SH-SY5Y (cell line): ENCODE measurements at regions not wholly inside any gene's neighbourhood (a gene's known extent, or its start where the extent isn't known, plus 50 kb on each side); places are given as distances from the start of the nearest gene placed in this dataset.

Source experiments
- GATA2 ChIP-seq: IDR thresholded peaks from 2 replicates; pipeline ENCODE4 v1.6.1; 2011; ENCODE audit warnings: mild to moderate bottlenecking, low read depth, low read length
- GATA3 ChIP-seq: IDR thresholded peaks from 2 replicates; pipeline ENCODE4 v1.6.1; 2011; ENCODE audit warnings: low read depth, mild to moderate bottlenecking, low read length, moderate library complexity

DNA sequence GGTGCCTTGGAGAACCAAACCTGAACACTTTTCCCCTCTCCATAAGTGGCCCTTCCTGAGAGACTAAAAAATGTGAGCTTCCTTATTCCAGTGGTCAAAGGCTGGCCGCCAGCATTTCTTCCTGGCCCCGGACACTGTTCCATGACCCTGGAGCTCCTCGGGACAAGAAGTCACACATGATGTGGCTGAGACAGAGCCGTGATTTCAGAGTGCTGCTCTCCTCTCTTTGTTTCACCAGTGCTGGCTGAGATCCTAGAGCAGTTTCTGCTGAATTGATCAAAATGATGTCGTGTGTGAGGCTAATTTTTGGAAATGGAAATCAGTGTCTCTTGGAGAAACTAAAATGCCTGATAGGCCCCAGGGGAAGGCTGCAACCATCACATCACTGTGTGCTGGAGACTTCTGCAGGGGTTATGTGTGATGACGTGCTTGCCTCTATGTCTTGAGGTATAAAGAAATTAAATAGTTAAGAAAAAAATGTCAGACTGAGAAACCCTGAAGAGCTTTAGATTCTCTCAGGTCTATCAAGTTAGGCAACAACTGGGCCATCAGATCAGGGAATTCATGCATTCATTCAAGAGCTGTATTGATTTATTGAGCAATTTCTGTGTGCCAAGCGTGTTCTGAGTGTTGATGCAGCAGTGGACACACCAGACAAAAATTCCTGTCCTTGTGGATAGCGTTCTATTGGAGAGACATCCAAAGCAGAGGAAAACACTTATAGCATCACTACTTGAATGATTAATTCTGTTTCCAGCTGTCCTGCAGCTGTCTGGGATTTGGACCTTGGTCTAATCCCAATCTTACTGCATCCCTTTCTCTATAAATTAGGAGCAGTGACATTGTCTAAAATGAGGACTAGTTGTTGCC lies 72.7 kb upstream of the CCN6 start:
- TF ChIP-seq GATA3 (no peak), GATA2 (no peak)
